Mesendoderm (in vitro differentiated cells): ENCODE measurements at regions not wholly inside any gene's neighbourhood (a gene's known extent, or its start where the extent isn't known, plus 50 kb on each side); places are given as distances from the start of the nearest gene placed in this dataset.

Experiments used
- DNase-seq: peaks from one replicate; pipeline ENCODE4 v3.0.0; 2013
- H2AK5ac ChIP-seq: 2 replicates; pipeline ENCODE4 v1.6.1; 2013; ENCODE audit warnings: low read length, inconsistent platforms
- H2BK120ac ChIP-seq: 2 replicates; pipeline ENCODE4 v1.6.1; 2013; ENCODE audit warnings: low read depth, mild to moderate bottlenecking, low read length, moderate library complexity, mixed read lengths
- H2BK15ac ChIP-seq: replicated peaks from 2 replicates; pipeline ENCODE4 v1.6.1; 2013; ENCODE audit warnings: low read depth, mild to moderate bottlenecking, moderate library complexity
- H2BK5ac ChIP-seq: 2 replicates; pipeline ENCODE4 v1.6.1; 2013; ENCODE audit warnings: low read length, inconsistent platforms
- H3K18ac ChIP-seq: 2 replicates; pipeline ENCODE4 v1.6.1; 2013; ENCODE audit warnings: mild to moderate bottlenecking, low read length, mixed read lengths
- H3K23ac ChIP-seq: one replicate; pipeline ENCODE4 v1.6.1; 2013; ENCODE audit warnings: low read length
- H3K27ac ChIP-seq: 2 replicates; pipeline ENCODE4 v1.5.1; 2013; ENCODE audit warnings: low read depth, mild to moderate bottlenecking, inconsistent platforms, low read length, moderate library complexity
- H3K27me3 ChIP-seq: 2 replicates; pipeline ENCODE4 v1.6.1; 2013; ENCODE audit warnings: low read length, control low read depth, mild to moderate bottlenecking, inconsistent platforms; ENCODE audit not compliant: insufficient read depth, poor library complexity
- H3K36me3 ChIP-seq: 2 replicates; pipeline ENCODE4 v1.6.1; 2013; ENCODE audit warnings: low read length, inconsistent platforms; ENCODE audit not compliant: control insufficient read depth, insufficient read depth
- H3K4ac ChIP-seq: one replicate; pipeline ENCODE4 v1.6.1; 2013; ENCODE audit warnings: low read depth, mild to moderate bottlenecking, low read length, moderate library complexity
- H3K4me1 ChIP-seq: 2 replicates; pipeline ENCODE4 v1.6.1; 2013; ENCODE audit warnings: low read depth, low read length, inconsistent platforms; ENCODE audit not compliant: control insufficient read depth
- H3K4me2 ChIP-seq: 2 replicates; pipeline ENCODE4 v1.6.1; 2013; ENCODE audit warnings: low read length
- H3K4me3 ChIP-seq: 2 replicates; pipeline ENCODE4 v1.5.1; 2013; ENCODE audit warnings: mild to moderate bottlenecking, low read length
- H3K56ac ChIP-seq: one replicate; pipeline ENCODE4 v1.6.1; 2013; ENCODE audit warnings: low read length
- H3K79me1 ChIP-seq: 2 replicates; pipeline ENCODE4 v1.6.1; 2013; ENCODE audit warnings: low read length, inconsistent platforms
- H3K79me2 ChIP-seq: 2 replicates; pipeline ENCODE4 v1.6.1; 2013; ENCODE audit warnings: mild to moderate bottlenecking, low read length; ENCODE audit not compliant: control insufficient read depth, insufficient read depth
- H3K9ac ChIP-seq: 2 replicates; pipeline ENCODE4 v1.6.1; 2013; ENCODE audit warnings: low read length, inconsistent platforms
- H4K5ac ChIP-seq: one replicate; pipeline ENCODE4 v1.6.1; 2013; ENCODE audit warnings: low read length
- H4K8ac ChIP-seq: one replicate; pipeline ENCODE4 v1.6.1; 2013; ENCODE audit warnings: low read depth, mild to moderate bottlenecking, control low read depth, low read length, moderate library complexity
- WGBS: extraction: QIAGEN DNeasy Blood & Tissue Kit; methylation state at CpG from one replicate; pipeline ENCODE4 v1.1.7; 2013; ENCODE audit warnings: low lambda C conversion rate, missing lambda C conversion rate; ENCODE audit not compliant: insufficient coverage; ENCODE audit errors: extremely low coverage; 5-methylcytosine and 5-hydroxymethylcytosine counted together

DNA sequence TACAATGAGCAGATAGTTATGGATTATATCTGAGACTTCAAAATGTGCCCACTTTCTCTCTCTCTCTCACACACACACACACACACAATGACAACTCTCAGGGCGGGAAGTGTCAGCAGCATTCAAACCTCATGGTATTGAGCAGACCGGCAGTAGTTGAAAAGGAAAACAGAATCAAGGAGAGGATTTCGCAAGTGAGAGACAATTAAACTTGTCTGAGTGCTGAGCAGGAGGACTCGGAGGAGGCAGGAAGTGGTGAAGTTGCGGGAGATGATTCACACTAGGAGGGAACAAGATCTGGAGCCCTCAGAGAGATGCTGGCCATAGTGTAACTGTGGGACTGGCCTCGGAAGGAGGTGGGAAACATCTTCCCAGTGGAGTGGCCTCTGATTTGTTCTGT is 353.1 kb downstream of the EFNB2 start:
- H3K56ac ChIP-seq, result no peak overlapping the region
- H2AK5ac ChIP-seq, result no peak overlapping the region
- no peak overlapping the region for H3K18ac ChIP-seq
- no peaks in the 10 kb centered on the region for H3K36me3 ChIP-seq
- H4K8ac ChIP-seq, result no peak overlapping the region
- H3K23ac ChIP-seq, result no peak overlapping the region
- H2BK5ac ChIP-seq, result no peak overlapping the region
- H3K27me3 ChIP-seq, result no peaks in the 10 kb centered on the region
- WGBS, result no CpG with 5 or more reads among the region's 6 CpGs
- H4K5ac ChIP-seq, result no peak overlapping the region
- H2BK15ac ChIP-seq, result no peak overlapping the region
- no peaks in the 10 kb centered on the region for H3K79me2 ChIP-seq
- peak; percentile 45 for DNase-seq
- H3K4me2 ChIP-seq, result no peak overlapping the region
- H3K9ac ChIP-seq, result no peak overlapping the region
- H3K4ac ChIP-seq, result no peak overlapping the region
- no peaks in the 10 kb centered on the region for H3K79me1 ChIP-seq
- no peak overlapping the region for H3K27ac ChIP-seq
- no peaks in the 10 kb centered on the region for H3K4me1 ChIP-seq
- H2BK120ac ChIP-seq, result no peak overlapping the region
- H3K4me3 ChIP-seq, result no peak overlapping the region

DNA sequence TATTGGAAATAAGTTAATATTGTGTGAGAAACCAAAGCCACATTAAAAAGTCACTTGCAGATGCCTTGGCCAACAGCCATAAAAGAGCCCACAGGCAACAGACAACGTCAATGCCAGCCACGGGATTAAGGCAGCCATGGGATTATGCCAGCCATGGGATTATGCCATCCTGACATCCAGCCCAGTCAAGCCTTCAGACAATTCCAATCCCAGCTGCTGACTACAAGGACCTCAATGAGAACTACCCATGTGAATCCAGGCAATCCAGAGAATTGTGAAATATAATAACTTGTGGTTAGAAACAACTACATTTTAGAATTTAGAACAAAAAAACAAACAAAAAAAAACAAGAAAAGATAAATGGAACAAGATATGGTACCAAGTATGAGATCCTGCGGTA is 356.6 kb downstream of the EFNB2 start:
- H3K4me1 ChIP-seq, result no peaks in the 10 kb centered on the region
- H4K8ac ChIP-seq, result no peak overlapping the region
- no peak overlapping the region for H3K9ac ChIP-seq
- no peak overlapping the region for H2BK120ac ChIP-seq
- no peak for DNase-seq
- H3K27me3 ChIP-seq, result no peaks in the 10 kb centered on the region
- no peak overlapping the region for H3K18ac ChIP-seq
- no peak overlapping the region for H3K4me2 ChIP-seq
- H3K36me3 ChIP-seq, result no peaks in the 10 kb centered on the region
- H4K5ac ChIP-seq, result no peak overlapping the region
- no peak overlapping the region for H3K27ac ChIP-seq
- H3K79me1 ChIP-seq, result no peaks in the 10 kb centered on the region
- H3K56ac ChIP-seq, result no peak overlapping the region
- H2BK5ac ChIP-seq, result no peak overlapping the region
- H3K79me2 ChIP-seq, result no peaks in the 10 kb centered on the region
- no peak overlapping the region for H3K4me3 ChIP-seq
- no CpG with 5 or more reads among the region's 3 CpGs for whole genome bisulfite sequencing
- H3K23ac ChIP-seq, result no peak overlapping the region
- H3K4ac ChIP-seq, result no peak overlapping the region
- no peak overlapping the region for H2BK15ac ChIP-seq
- H2AK5ac ChIP-seq, result no peak overlapping the region

DNA sequence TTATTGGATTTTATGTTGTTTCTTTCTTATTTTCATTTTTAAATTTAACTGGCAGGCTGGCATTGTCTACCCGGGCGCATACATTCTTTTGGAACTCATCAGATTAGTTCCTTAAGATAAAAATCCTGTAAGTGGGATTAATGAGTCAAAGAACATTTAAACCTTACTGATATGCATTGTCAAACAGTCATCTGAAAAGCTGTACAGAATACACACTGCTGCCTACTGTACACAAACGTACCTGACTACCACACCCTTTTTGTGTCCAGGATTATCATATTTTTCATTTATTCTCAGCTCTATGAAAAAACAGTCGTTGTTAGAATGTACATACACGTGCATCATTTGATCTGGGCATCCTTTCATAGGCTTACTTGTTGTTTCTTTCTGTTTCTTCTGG is 358.3 kb downstream of the EFNB2 start:
- Histone ChIP-seq H3K4me2 (no peak overlapping the region), H3K23ac (no peak overlapping the region), H3K79me1 (no peaks in the 10 kb centered on the region), H2BK5ac (no peak overlapping the region), H2BK120ac (no peak overlapping the region), H3K9ac (no peak overlapping the region), H3K18ac (no peak overlapping the region), H2AK5ac (no peak overlapping the region), H3K36me3 (no peaks in the 10 kb centered on the region), H3K27me3 (no peaks in the 10 kb centered on the region), H3K4ac (no peak overlapping the region), H3K56ac (no peak overlapping the region), H3K4me1 (no peaks in the 10 kb centered on the region), H3K27ac (no peak overlapping the region), H4K5ac (no peak overlapping the region), H3K79me2 (no peaks in the 10 kb centered on the region), H4K8ac (no peak overlapping the region), H2BK15ac (no peak overlapping the region), H3K4me3 (no peak overlapping the region)
- WGBS, result no CpG with 5 or more reads among the region's 5 CpGs
- no peak for DNase-seq

DNA sequence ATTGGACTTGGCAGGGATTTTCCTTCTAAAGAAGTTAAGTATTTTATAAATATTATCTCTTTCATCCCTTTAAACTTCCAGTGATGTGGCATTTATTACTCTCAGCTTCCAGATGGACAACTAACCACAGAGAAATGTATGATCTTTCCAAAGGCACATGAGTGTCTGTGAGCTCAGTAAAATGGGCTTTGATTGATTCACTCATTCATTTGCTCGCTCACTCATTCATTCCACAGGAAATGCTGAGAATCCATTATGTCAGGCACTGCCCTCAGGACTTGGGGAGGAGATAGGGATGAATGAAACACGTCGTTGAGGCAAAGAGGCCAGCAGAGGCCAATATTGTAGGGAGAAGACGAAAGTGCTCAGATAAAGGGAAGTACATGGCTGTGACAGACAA is 359.3 kb downstream of the EFNB2 start:
- H3K4me2 ChIP-seq, result no peak overlapping the region
- no peak overlapping the region for H3K27ac ChIP-seq
- H3K56ac ChIP-seq, result no peak overlapping the region
- H3K4me1 ChIP-seq, result no peaks in the 10 kb centered on the region
- no peaks in the 10 kb centered on the region for H3K79me1 ChIP-seq
- no peak overlapping the region for H3K23ac ChIP-seq
- no peak overlapping the region for H4K5ac ChIP-seq
- H3K79me2 ChIP-seq, result no peaks in the 10 kb centered on the region
- WGBS, result no CpG with 5 or more reads among the region's 4 CpGs
- H3K27me3 ChIP-seq, result no peaks in the 10 kb centered on the region
- H3K9ac ChIP-seq, result no peak overlapping the region
- no peak overlapping the region for H3K4ac ChIP-seq
- no peak overlapping the region for H3K4me3 ChIP-seq
- DNase-seq, result peak; percentile 40
- H2BK15ac ChIP-seq, result no peak overlapping the region
- no peak overlapping the region for H3K18ac ChIP-seq
- H2BK120ac ChIP-seq, result no peak overlapping the region
- no peak overlapping the region for H2BK5ac ChIP-seq
- H4K8ac ChIP-seq, result no peak overlapping the region
- no peaks in the 10 kb centered on the region for H3K36me3 ChIP-seq
- H2AK5ac ChIP-seq, result no peak overlapping the region

DNA sequence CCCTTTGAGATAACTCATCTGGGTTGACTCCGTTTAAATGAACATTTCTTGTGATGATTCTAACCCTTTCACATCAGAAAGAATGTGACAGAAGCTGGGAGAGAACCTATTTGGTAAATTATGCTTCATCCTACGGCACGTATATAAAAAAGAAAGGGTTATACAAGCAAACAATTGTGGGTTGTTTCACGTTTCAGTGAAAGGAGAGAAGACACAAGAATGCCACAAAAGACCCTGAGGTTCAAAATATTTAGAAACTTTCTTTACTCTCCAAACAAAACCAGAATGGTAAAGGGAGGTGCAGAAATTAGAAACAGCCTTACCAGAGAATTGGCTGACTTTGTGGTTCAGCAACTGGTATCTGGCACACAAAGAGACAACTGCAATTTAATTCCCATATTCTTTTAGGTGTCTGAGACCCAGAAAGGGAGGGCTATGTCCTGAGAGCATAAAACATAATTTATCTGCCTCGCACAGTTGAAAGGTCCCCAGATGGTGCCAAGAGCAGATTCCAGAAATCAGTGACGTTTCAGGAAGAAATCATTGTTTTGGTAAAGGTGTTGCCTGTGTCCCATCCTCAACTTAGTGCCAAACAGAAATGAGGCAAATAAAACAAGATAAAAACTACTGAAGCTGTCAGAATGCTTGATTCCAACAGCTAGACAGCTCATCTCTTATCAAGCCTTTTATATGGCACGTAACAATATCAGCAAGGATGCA is 361.4 kb downstream of the EFNB2 start:
- Histone ChIP-seq H4K8ac (no peak overlapping the region), H3K79me1 (no peaks in the 10 kb centered on the region), H3K27ac (no peak overlapping the region), H3K4me2 (no peak overlapping the region), H3K4ac (no peak overlapping the region), H2BK5ac (no peak overlapping the region), H2BK15ac (no peak overlapping the region), H3K4me3 (no peak overlapping the region), H3K79me2 (no peaks in the 10 kb centered on the region), H3K18ac (no peak overlapping the region), H2AK5ac (no peak overlapping the region), H2BK120ac (no peak overlapping the region), H3K9ac (no peak overlapping the region), H3K36me3 (no peaks in the 10 kb centered on the region), H3K23ac (no peak overlapping the region), H3K4me1 (no peaks in the 10 kb centered on the region), H4K5ac (no peak overlapping the region), H3K27me3 (no peaks in the 10 kb centered on the region), H3K56ac (no peak overlapping the region)
- no peak for DNase-seq
- no CpG with 5 or more reads among the region's 7 CpGs for WGBS

DNA sequence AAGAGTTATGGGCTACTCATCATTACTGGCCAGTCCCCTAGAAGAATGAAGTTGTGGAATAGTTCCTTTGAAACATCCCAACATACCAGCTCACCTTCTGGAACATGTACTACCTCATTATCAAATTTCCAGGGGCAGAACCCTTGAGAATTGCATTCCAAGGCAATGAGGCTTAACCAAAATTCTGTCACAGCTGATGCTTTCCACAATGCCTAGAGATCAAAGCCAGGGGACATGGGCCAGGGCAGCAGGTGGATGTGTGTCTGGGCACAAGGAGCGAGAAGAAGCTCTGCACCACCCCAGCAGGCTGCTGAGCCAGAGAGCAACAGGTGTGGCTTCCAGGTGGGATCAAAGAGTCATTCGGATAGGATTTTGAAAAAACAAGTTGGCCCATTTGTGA is 362.1 kb downstream of the EFNB2 start:
- Histone ChIP-seq H3K4me1 (no peaks in the 10 kb centered on the region), H3K4me3 (no peak overlapping the region), H3K79me2 (no peaks in the 10 kb centered on the region), H3K36me3 (no peaks in the 10 kb centered on the region), H3K27ac (no peak overlapping the region), H2BK15ac (no peak overlapping the region), H3K4me2 (no peak overlapping the region), H3K4ac (no peak overlapping the region), H4K5ac (no peak overlapping the region), H2AK5ac (no peak overlapping the region), H3K9ac (no peak overlapping the region), H3K56ac (no peak overlapping the region), H4K8ac (no peak overlapping the region), H3K18ac (no peak overlapping the region), H3K23ac (no peak overlapping the region), H2BK120ac (no peak overlapping the region), H2BK5ac (no peak overlapping the region), H3K27me3 (no peaks in the 10 kb centered on the region), H3K79me1 (no peaks in the 10 kb centered on the region)
- no peak for DNase-seq
- no CpG with 5 or more reads among the region's 2 CpGs for WGBS
